ENCODE measurements at regions not wholly inside any gene's neighbourhood (a gene's known extent, or its start where the extent isn't known, plus 50 kb on each side); places are given as distances from the start of the nearest gene placed in this dataset.

Small RNA genes in the stretch of these regions (microRNA-seq; reads per million reads assigned to microRNA genes)
- gene MIR7702: 0 to 0.28 (median 0) reads per million in 3 donors

Small RNA genes in the stretch of these regions (small RNA-seq; reads per million reads assigned to genes)
- gene MIR7702 (0 to 0.08 reads per million in 2 donors), gene RNY4P18 (0.24 to 0.42 reads per million in 2 donors)

Measured in adrenal gland (tissue), 5 donors.